Left lobe of liver (tissue), 2 donors: ENCODE measurements at regions not wholly inside any gene's neighbourhood (a gene's known extent, or its start where the extent isn't known, plus 50 kb on each side); places are given as distances from the start of the nearest gene placed in this dataset.

Source experiments
- ATAC-seq: fragments of 200-7000 bp; cut with Tn5 transposase; one replicate; pipeline ENCODE4 v1.9.1; 2020; ENCODE audit warnings: mild to moderate bottlenecking, moderate library complexity
- DNase-seq: peaks from one replicate; pipeline ENCODE4 v3.0.0-alpha.2; 2020; ENCODE audit warnings: low spot score
- donor health status: DM: no; HTN: no; CAD: no; lungs with moderate emphysema.
- donor health status: DM: no; HTN: yes; CAD: no.

- ATAC-seq (no peak), DNase-seq (no peak)
Observed at GRCh38 chr10:92789786-92790185, 58.5 kb upstream of the EXOC6 start.

GRCh38 chr10:92790440-92790839 lies 57.9 kb upstream of the EXOC6 start:
- no peak for ATAC-seq

GRCh38 chr10:92792661-92793060 lies 55.7 kb upstream of the EXOC6 start:
- ATAC-seq: no peak
- DNase-seq: no peak

More at GRCh38 chr10:92790440-92790839, 57.9 kb upstream of the EXOC6 start:
- no peak for DNase-seq
